Activated naive CD4-positive, alpha-beta T cell treated with anti-CD3 and anti-CD28 coated beads, Interleukin-2, amount 10 ng/mL, durations not matched to agents 7 days and 5 days (primary cell): ENCODE measurements at regions not wholly inside any gene's neighbourhood (a gene's known extent, or its start where the extent isn't known, plus 50 kb on each side); places are given as distances from the start of the nearest gene placed in this dataset.

ENCODE experiments used
- CTCF ChIA-PET: fragments of 350-600 bp; sonication (Branson Sonifier 250); formaldehyde crosslinking; loops from one replicate; lab custom pipeline; 2021; ENCODE audit warnings: antibody characterized with exemption; lab: Charles Lee
- DNase-seq: peaks from one replicate; pipeline ENCODE4 v3.0.0-alpha.2; 2020
- H3K27ac Mint-ChIP-seq: one replicate; pipeline ENCODE4 v1.8.0; 2021; ENCODE audit warnings: mild to moderate bottlenecking, moderate library complexity, mixed read lengths
- H3K27me3 Mint-ChIP-seq: one replicate; pipeline ENCODE4 v1.8.0; 2021; ENCODE audit warnings: mild to moderate bottlenecking, mixed read lengths
- H3K36me3 Mint-ChIP-seq: one replicate; pipeline ENCODE4 v1.8.0; 2021; ENCODE audit warnings: mixed read lengths
- H3K4me1 Mint-ChIP-seq: one replicate; pipeline ENCODE4 v1.8.0; 2021; ENCODE audit warnings: mixed read lengths
- H3K4me3 Mint-ChIP-seq: one replicate; pipeline ENCODE4 v1.8.0; 2021; ENCODE audit warnings: mild to moderate bottlenecking, moderate library complexity, mixed read lengths
- H3K9me3 Mint-ChIP-seq: one replicate; pipeline ENCODE4 v1.8.0; 2021; ENCODE audit warnings: mixed read lengths

DNA sequence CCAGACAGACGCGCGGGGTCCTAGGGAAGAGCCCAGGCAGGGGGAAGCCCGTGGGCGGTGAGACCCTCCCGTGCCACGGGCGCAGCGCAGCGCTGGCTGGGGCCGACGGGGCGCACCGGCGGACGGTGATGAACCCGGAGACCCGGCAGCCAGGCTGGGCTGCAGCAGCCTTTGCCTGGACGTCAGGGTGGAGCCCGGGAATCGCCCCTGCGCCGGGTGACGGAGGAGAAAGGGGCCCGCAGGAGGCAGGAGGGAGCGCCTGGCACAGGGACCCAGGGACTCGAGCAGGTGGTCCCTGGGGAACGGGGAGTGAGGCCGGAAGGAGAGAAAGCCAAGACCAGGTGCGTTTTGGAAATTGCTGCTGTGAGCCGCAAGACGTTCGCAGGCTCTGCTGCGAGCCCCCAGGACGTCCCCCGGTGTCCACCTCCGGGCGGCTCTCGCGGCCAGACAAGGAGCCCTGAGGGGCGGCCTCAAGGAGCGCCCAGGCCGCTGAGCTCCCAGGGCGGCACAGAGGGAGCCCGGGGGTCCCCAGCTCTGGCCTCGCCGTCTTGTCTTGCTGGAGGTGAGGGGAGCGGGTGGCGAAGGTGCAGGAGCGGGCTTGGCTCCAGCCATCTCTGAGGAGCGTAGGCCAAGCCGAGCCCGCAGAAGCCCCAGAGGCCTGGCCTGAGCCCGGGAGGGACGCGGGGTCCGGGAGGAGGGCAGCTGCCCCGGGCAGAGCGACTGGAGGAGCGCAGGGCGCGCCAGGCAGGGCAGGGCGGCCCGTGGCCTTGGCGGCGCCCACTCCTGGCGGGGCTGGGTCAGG is 191.2 kb upstream of the PDE10A start:
- H3K36me3 Mint-ChIP-seq = no peaks in the 10 kb centered on the region
- H3K27me3 Mint-ChIP-seq = peaks cover 60% of the 10 kb centered on the region
- H3K9me3 Mint-ChIP-seq = no peaks in the 10 kb centered on the region
- no peak overlapping the region for H3K4me3 Mint-ChIP-seq
- CTCF ChIA-PET = no interaction called here
- no peak overlapping the region for H3K27ac Mint-ChIP-seq
- no peak for DNase-seq
- peaks cover 3% of the 10 kb centered on the region for H3K4me1 Mint-ChIP-seq

DNA sequence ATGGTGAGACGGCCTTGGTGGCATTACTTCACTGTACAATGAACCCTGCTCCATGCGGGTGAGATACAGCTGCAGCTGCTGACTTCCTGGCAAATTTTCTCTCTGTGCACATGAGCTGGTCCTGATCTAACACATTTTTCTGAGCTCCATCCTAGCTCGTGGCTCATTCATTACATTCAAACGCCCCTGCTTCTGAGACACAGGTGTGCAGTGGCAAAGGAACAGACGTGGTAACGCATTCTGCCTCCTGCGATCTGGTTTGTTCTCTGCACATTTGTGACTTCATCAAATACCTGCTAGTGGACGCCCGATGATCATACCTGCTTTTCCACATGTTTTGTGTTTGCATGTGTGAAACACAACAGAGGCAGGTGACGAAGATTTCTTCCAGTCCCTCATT is 189.6 kb upstream of the PDE10A start:
- Mint-ChIP-seq H3K4me3 (no peak overlapping the region), H3K27me3 (peaks cover 72% of the 10 kb centered on the region), H3K9me3 (no peaks in the 10 kb centered on the region), H3K4me1 (peaks cover 3% of the 10 kb centered on the region), H3K36me3 (no peaks in the 10 kb centered on the region), H3K27ac (no peak overlapping the region)
- DNase-seq = no peak
- CTCF ChIA-PET = interaction anchor here (0.8 to 1.8 kb wide), 2 partner anchors 122 to 124 kb away, joined by 3 to 7 read pairs; no protein-coding TSS in a partner anchor

DNA sequence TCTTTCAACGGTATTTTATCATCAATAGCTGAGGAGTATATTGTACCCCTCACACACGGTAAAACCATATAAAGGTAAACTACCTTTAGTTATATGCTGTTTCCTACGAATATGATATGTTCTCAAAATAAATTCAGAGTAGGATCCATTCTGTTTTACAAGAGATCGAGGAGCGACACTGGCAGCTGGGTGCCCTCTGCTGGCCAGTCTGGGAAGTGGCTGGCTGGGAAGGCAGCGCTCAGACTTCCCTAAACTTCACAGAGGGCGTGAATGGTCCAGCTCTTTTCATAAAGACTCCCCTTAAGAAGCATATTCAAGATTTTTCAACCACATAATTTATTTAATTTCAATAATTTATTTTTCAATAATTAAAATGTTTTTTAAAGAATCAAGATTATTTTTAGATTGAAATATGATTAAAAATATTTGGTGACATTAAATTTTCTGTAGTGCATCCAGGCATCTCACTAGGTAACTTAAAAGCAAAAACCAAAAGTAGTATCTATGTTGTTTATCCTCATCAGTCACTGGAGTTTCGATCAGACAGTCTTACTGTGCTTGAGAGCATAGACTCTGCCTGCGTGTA is 187.5 kb upstream of the PDE10A start:
- H3K36me3 Mint-ChIP-seq = no peaks in the 10 kb centered on the region

DNA sequence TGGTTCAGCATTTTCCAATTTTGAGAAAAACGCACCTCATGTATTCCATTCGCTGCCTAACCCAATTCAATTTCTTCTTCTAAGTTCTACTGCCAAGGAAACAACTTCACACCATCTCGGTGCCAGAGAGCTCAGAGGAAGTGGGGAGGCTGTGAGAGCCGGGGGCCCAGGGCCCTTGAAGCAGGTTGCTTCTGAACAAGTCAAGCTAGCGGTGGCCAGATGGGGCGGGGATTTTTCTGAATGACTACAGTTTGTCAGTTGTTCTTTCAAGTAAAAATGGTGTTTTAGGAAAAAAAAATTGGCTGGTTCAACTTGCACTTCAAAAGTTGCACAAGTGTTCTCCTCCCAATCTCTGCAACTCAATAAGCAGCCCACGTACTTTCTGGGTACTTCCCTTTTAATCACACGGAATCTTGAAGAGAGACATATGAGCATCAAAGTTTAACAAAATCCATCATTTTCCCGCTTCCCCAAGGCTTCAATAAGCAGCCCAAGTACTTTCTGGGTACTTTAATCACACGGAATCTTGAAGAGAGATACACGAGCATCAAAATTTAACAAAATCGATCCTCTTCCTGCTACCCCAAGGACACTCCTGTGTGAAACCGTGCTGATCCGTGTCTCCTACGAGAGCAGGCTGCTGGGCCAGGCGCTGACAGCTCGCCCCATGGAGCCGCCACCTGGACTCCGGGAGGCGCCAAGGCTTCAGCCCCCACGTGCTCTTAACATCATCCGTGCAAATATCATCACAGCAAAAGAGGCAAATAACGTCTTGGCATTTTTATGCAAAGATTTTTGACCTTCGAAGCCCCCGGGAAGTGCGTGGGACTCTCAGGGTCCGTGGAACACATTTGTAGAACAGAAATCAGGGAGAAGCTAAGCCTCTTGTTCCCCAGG is 186.7 kb upstream of the PDE10A start:
- H3K4me3 Mint-ChIP-seq = no peak overlapping the region
- H3K27me3 Mint-ChIP-seq = peaks cover 69% of the 10 kb centered on the region
- H3K9me3 Mint-ChIP-seq = no peaks in the 10 kb centered on the region
- CTCF ChIA-PET = interaction anchor here (0.7 to 2.8 kb wide), 6 partner anchors 8 to 413 kb away, joined by 3 to 20 read pairs (median 4); no protein-coding TSS in a partner anchor
- peaks cover 3% of the 10 kb centered on the region for H3K4me1 Mint-ChIP-seq
- no peaks in the 10 kb centered on the region for H3K36me3 Mint-ChIP-seq
- H3K27ac Mint-ChIP-seq = no peak overlapping the region
- no peak for DNase-seq

More for the DNA sequence above, 187.5 kb upstream of the PDE10A start:
- no peak overlapping the region for H3K4me3 Mint-ChIP-seq
- CTCF ChIA-PET = interaction anchor here (0.7 to 2.8 kb wide), 6 partner anchors 9 to 414 kb away, joined by 3 to 20 read pairs (median 4); no protein-coding TSS in a partner anchor
- H3K27ac Mint-ChIP-seq = no peak overlapping the region
- no peaks in the 10 kb centered on the region for H3K9me3 Mint-ChIP-seq
- peaks cover 76% of the 10 kb centered on the region for H3K27me3 Mint-ChIP-seq
- peak; percentile 69 for DNase-seq
- H3K4me1 Mint-ChIP-seq = peaks cover 3% of the 10 kb centered on the region

DNA sequence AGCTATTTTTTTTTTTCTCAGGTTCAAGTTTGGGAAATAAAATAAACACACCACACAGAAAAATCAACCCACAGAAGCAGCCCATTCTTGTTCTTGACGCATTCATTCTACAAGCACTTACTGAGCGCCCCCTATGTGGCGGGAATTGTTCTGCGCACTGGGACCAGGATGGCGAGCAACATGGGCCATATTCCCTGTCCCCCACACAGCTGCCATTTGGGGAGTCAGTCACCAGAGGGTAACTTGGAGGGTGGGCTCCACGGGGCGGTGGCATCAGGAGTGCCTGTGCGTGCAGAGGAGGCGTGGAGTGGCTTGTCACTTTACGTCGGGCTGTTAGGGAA is 185.0 kb upstream of the PDE10A start:
- CTCF ChIA-PET = interaction anchor here (0.9 kb wide), 1 partner anchor 23 kb away, joined by 3 read pairs; no protein-coding TSS in a partner anchor
- no peak overlapping the region for H3K27ac Mint-ChIP-seq
- H3K4me1 Mint-ChIP-seq = peaks cover 3% of the 10 kb centered on the region

DNA sequence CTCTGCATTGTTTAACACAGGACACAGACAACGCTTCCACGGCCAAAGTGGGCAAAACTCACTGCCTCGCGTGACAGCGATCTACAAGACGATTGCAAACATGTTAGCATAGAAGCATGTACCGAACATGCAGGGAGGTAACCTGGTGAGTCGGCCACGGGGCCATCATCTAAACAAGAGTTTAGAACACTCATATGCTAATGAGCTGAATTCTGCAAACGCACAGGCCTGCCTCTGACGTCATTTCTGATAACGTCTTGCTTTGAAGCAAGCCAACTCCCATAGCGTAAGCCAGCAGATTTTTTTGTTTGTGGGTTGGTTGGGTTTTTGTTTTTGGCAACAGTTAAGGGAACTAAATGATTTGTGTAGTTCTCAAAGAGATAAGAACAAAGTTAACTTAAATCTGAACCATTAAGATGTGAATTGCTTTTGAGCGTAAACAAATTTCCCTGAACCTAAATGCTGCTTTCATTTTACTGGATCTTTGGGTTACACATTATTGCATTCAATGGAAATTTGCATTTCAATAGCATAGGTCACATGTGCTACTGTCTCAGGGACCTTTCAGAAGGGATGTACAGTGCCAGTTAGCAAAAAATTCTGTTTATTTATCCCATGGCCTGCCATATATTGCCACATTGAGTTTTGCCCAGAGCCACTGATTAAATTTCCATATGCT is 184.5 kb upstream of the PDE10A start:
- peaks cover 66% of the 10 kb centered on the region for H3K27me3 Mint-ChIP-seq
- DNase-seq = no peak
- no peak overlapping the region for H3K27ac Mint-ChIP-seq
- H3K36me3 Mint-ChIP-seq = no peaks in the 10 kb centered on the region
- peaks cover 3% of the 10 kb centered on the region for H3K4me1 Mint-ChIP-seq
- H3K9me3 Mint-ChIP-seq = no peaks in the 10 kb centered on the region
- CTCF ChIA-PET = interaction anchor here (0.9 to 1.6 kb wide), 2 partner anchors 23 to 24 kb away, joined by 3 read pairs; no protein-coding TSS in a partner anchor
- H3K4me3 Mint-ChIP-seq = no peak overlapping the region

More for the DNA sequence above, 185.0 kb upstream of the PDE10A start:
- no peaks in the 10 kb centered on the region for H3K9me3 Mint-ChIP-seq
- DNase-seq = no peak
- no peaks in the 10 kb centered on the region for H3K36me3 Mint-ChIP-seq
- no peak overlapping the region for H3K4me3 Mint-ChIP-seq
- H3K27me3 Mint-ChIP-seq = peaks cover 66% of the 10 kb centered on the region

DNA sequence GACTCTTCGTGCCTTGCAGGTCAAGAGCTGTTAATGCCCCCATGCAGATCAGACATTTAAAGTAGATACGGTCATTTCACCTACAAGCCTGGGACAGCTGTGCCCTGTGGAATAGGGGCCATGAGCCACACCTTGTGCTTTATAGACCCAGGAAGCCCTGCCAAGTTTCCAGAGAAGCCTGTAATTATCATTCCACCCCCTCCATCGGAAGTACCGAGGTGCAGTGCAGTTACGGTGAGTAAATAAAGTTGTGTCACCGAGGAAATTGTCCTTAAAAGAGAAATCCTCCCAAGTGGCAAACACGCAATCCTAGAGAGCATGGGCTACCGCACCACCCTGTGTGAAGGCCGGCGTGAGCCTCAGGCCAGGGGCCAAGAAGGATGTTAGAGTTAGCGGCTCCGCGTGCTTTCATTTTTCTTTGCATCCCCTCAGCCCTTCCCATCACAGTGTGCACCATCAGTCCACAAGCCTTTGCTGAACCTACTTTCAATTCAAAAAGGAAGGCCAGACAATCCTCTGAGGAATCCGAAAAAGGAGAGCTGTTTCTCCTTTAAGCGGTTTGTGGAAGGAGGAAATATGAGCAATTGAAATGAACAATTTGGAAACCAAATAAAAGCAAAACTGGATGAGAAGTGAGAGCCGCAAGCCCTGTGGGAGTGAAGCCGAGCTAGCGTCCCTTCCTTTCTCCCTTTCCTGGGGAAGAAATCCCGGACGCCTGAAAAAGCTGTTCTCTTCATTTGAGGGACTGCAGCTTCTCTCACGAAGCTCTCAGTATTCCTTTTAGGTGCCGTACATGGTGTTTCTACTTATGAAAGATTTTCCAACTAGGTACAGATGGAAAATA is 183.3 kb upstream of the PDE10A start:
- Mint-ChIP-seq H3K36me3 (no peaks in the 10 kb centered on the region), H3K4me3 (no peak overlapping the region), H3K4me1 (peaks cover 3% of the 10 kb centered on the region), H3K27me3 (peaks cover 59% of the 10 kb centered on the region), H3K9me3 (no peaks in the 10 kb centered on the region), H3K27ac (no peak overlapping the region)
- CTCF ChIA-PET = interaction anchor here (1.6 kb wide), 1 partner anchor 23 kb away, joined by 3 read pairs; no protein-coding TSS in a partner anchor
- DNase-seq = no peak

DNA sequence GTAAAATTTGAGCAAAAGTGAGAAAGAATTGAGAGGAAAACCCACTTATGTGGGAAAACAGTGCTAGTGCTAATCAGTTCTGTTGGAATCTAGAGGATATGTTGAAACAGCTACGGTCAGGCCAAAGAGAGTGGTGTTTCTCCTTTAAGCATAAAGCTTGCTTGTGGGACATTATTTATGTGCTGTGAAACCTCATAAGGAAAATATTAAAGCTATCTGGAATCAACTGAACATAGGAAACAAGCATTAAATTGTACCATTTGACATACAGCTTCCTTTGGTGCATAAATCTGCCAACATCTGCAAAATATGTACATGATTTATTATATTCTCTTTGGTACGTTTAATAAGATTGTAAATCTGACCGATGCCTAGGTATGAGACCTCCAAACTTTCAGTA is 182.5 kb upstream of the PDE10A start:
- Mint-ChIP-seq H3K9me3 (no peaks in the 10 kb centered on the region), H3K27me3 (peaks cover 59% of the 10 kb centered on the region)

DNA sequence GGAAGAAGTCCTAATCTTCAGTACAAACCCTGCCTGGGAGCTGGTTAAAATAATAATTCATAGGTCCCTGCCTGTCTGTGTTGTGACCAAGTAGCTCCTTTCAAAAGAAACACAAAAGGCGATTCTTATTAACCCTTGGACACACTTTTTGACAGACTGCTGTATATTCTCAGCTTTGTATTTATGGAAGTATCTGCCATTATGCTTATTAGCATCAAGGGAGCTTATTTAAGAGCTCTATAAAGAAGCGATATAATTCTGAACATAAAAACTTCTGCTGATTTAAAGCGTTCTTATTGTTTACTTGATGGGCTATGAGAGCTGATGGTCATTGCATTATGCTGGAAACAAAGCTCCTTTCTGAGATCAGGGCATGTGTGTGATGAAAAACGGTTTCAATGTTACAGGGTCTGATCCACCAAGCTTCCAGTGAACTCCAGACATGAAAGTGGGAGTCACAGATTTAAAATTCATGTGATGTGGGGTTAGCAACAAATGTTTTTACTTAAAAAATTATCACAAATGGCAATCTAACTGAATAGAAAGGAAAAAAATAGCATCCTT is 181.8 kb upstream of the PDE10A start:
- no peak overlapping the region for H3K27ac Mint-ChIP-seq
- H3K9me3 Mint-ChIP-seq = no peaks in the 10 kb centered on the region
- peaks cover 57% of the 10 kb centered on the region for H3K27me3 Mint-ChIP-seq
- CTCF ChIA-PET = interaction anchor here (1.0 kb wide), 1 partner anchor 115 kb away, joined by 3 read pairs; no protein-coding TSS in a partner anchor
- no peaks in the 10 kb centered on the region for H3K4me1 Mint-ChIP-seq
- DNase-seq = no peak
- H3K4me3 Mint-ChIP-seq = no peak overlapping the region
- no peaks in the 10 kb centered on the region for H3K36me3 Mint-ChIP-seq

More for the DNA sequence above, 182.5 kb upstream of the PDE10A start:
- H3K36me3 Mint-ChIP-seq = no peaks in the 10 kb centered on the region
- CTCF ChIA-PET = no interaction called here
- H3K4me3 Mint-ChIP-seq = no peak overlapping the region
- no peak overlapping the region for H3K27ac Mint-ChIP-seq
- H3K4me1 Mint-ChIP-seq = peaks cover 3% of the 10 kb centered on the region
- no peak for DNase-seq

DNA sequence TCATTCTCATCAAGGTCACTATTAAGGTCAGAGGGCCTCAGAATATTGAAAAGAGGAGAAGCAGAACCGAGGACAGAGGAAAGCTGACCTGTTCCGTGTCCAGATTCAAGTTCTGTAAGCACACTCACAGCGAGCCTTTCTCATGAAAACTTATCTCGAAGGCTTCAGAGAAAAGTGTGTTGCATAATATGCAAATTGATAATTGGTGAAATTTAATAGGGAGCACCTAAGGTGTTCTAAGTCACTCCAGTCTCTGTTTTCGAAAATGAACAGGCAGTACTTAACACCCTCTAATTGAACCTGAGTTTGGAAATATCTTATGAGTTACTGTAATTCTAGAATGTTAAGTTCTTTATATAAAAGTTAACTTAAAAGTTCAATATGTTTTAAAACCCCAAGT is 181.2 kb upstream of the PDE10A start:
- Mint-ChIP-seq H3K27me3 (peaks cover 56% of the 10 kb centered on the region), H3K36me3 (no peaks in the 10 kb centered on the region), H3K4me3 (no peak overlapping the region), H3K4me1 (no peaks in the 10 kb centered on the region), H3K9me3 (no peaks in the 10 kb centered on the region), H3K27ac (no peak overlapping the region)
- CTCF ChIA-PET = interaction anchor here (1.0 kb wide), 1 partner anchor 114 kb away, joined by 3 read pairs; no protein-coding TSS in a partner anchor
- DNase-seq = no peak

DNA sequence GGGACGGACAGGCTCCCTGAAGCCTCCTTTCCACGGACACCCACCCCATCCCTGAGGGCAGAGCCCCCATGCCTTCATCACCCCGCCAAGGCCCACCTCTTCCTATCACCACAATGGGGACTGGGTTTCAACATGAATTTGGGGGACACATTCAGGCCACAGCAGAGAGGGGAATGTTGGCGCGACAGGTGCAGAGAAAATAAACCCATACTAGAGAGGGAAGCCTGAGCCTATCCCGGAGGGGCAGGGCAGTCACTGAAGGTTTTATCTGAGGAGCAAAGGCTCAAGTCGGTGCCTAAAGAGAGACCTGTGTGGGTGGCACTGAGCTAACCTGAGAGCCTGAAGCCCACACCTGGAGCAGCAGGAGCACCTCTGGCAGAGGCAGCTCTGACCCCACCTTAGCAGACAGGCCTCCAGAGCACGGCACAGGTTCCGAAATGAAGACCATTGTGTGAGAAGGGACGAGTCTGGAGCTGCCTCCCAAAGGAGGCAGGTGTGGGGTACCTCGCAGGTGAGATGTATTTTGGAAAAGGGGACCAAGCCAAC is 180.6 kb upstream of the PDE10A start:
- peaks cover 52% of the 10 kb centered on the region for H3K27me3 Mint-ChIP-seq
- no peaks in the 10 kb centered on the region for H3K36me3 Mint-ChIP-seq
- no peak overlapping the region for H3K27ac Mint-ChIP-seq
- no peak overlapping the region for H3K4me3 Mint-ChIP-seq
- CTCF ChIA-PET = no interaction called here
- H3K9me3 Mint-ChIP-seq = no peaks in the 10 kb centered on the region
- H3K4me1 Mint-ChIP-seq = no peaks in the 10 kb centered on the region
- DNase-seq = no peak

DNA sequence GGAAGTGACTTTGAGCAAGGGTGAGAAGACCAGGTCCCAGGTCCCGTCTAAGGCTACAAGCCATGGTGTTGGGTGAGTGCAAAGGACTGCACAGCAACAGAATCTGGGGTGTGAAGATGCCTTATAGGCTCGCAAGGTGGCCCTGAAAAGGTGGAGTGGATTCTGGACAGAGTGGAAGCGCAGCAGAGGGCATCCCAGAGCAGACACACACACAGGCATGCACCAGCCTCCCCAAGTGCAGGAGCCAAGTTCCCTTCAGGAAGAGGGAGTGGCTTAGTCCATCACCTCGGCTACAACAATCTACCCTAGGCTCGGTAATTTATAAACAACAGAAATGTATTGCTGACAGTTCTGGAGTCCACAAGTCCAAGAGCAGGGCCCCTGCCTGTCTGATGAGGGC is 180.1 kb upstream of the PDE10A start:
- Mint-ChIP-seq H3K36me3 (no peaks in the 10 kb centered on the region), H3K27ac (no peak overlapping the region), H3K4me1 (no peaks in the 10 kb centered on the region), H3K4me3 (no peak overlapping the region), H3K9me3 (no peaks in the 10 kb centered on the region), H3K27me3 (peaks cover 47% of the 10 kb centered on the region)
- CTCF ChIA-PET = no interaction called here
- no peak for DNase-seq
